ENCODE measurements at regions not wholly inside any gene's neighbourhood (a gene's known extent, or its start where the extent isn't known, plus 50 kb on each side); places are given as distances from the start of the nearest gene placed in this dataset.
A peak's percentile ranks its signal among the peaks of the same experiment; 100 is the strongest.
"Not testable (repeated sequence)": the region's sequence is repeated elsewhere in the genome, so short reads cannot be mapped to it uniquely, and the experiment has no call there.

- peak; percentile 37 for DNase-seq (ENCODE audit: low read depth)
These were observed 227.5 kb upstream of the FGF13 start for GRCh38 chrX:138939038-138939437.

- DNase-seq (ENCODE audit: low read depth) = no peak
These were observed 226.5 kb upstream of the FGF13 start for GRCh38 chrX:138938003-138938402.

- no peak for DNase-seq (ENCODE audit: low read depth)
These were observed 219.7 kb upstream of the FGF13 start for GRCh38 chrX:138931212-138931611.

- peak; percentile 40 for DNase-seq (ENCODE audit: low read depth)
These were observed 219.0 kb upstream of the FGF13 start for GRCh38 chrX:138930583-138930945.

- DNase-seq (ENCODE audit: low read depth) = no peak
These were observed 218.5 kb upstream of the FGF13 start for GRCh38 chrX:138929926-138930582.

- DNase-seq (ENCODE audit: low read depth) = no peak
These were observed 217.4 kb upstream of the FGF13 start for GRCh38 chrX:138928737-138929459.

GRCh38 chrX:138925330-138925729, 213.8 kb upstream of the FGF13 start:
- DNase-seq (ENCODE audit: low read depth) = peak; percentile 84

- DNase-seq (ENCODE audit: low read depth) = no peak
These were observed 212.3 kb upstream of the FGF13 start for GRCh38 chrX:138923805-138924204.

- DNase-seq (ENCODE audit: low read depth) = no peak
These were observed 209.5 kb upstream of the FGF13 start for GRCh38 chrX:138921031-138921430.

GRCh38 chrX:138917781-138918180, 206.3 kb upstream of the FGF13 start:
- DNase-seq (ENCODE audit: low read depth) = no peak

- no peak for DNase-seq (ENCODE audit: low read depth)
These were observed 203.2 kb upstream of the FGF13 start for GRCh38 chrX:138914767-138915166.

GRCh38 chrX:138908577-138908976, 197.1 kb upstream of the FGF13 start:
- no peak for DNase-seq (ENCODE audit: low read depth)

GRCh38 chrX:138897621-138898492, 186.3 kb upstream of the FGF13 start:
- peak; percentile 16 for DNase-seq (ENCODE audit: low read depth)

GRCh38 chrX:138890491-138890890, 179.0 kb upstream of the FGF13 start:
- DNase-seq (ENCODE audit: low read depth) = no peak

- no peak for DNase-seq (ENCODE audit: low read depth)
These were observed 177.6 kb upstream of the FGF13 start for GRCh38 chrX:138889149-138889548.

- peak; percentile 22 for DNase-seq (ENCODE audit: low read depth)
These were observed 175.3 kb upstream of the FGF13 start for GRCh38 chrX:138886769-138887168.

- DNase-seq (ENCODE audit: low read depth) = peak; percentile 8
These were observed 174.4 kb upstream of the FGF13 start for GRCh38 chrX:138885886-138886285.

GRCh38 chrX:138880293-138880692, 168.8 kb upstream of the FGF13 start:
- not testable (repeated sequence) for DNase-seq (ENCODE audit: low read depth)

- no peak for DNase-seq (ENCODE audit: low read depth)
These were observed 166.2 kb upstream of the FGF13 start for GRCh38 chrX:138877746-138878145.

- no peak for DNase-seq (ENCODE audit: low read depth)
These were observed 164.0 kb upstream of the FGF13 start for GRCh38 chrX:138875472-138875871.

GRCh38 chrX:138874271-138874935, 162.9 kb upstream of the FGF13 start:
- no peak for DNase-seq (ENCODE audit: low read depth)

Data from myocyte (in vitro differentiated cells).